GM06990 (cell line): ENCODE measurements at regions not wholly inside any gene's neighbourhood (a gene's known extent, or its start where the extent isn't known, plus 50 kb on each side); places are given as distances from the start of the nearest gene placed in this dataset.
"Not testable (repeated sequence)": the region's sequence is repeated elsewhere in the genome, so short reads cannot be mapped to it uniquely, and the experiment has no call there.

ENCODE experiments used
- DNase-seq: peaks from one replicate; pipeline ENCODE4 v3.0.0-alpha.2; 2011; ENCODE audit not compliant: insufficient read length; ENCODE audit errors: extremely low read depth
- H3K27me3 ChIP-seq: replicated peaks from 2 replicates; pipeline ENCODE4 v1.6.0; 2011; ENCODE audit warnings: low read length; ENCODE audit not compliant: control insufficient read depth, insufficient read depth
- H3K36me3 ChIP-seq: 2 replicates; pipeline ENCODE4 v1.5.1; 2011; ENCODE audit warnings: low read length; ENCODE audit not compliant: control insufficient read depth, insufficient read depth
- H3K4me3 ChIP-seq: replicated peaks from 2 replicates; pipeline ENCODE4 v1.5.1; 2011; ENCODE audit warnings: low read depth, mild to moderate bottlenecking, control low read depth, low read length
- TF ChIP-seq, protein P1 (sequence below): IDR thresholded peaks from 2 replicates; pipeline ENCODE4 v1.5.1; 2011; ENCODE audit warnings: low read length, control low read depth, mild to moderate bottlenecking, inconsistent platforms; ENCODE audit not compliant: insufficient read depth, poor library complexity, severe bottlenecking

DNA sequence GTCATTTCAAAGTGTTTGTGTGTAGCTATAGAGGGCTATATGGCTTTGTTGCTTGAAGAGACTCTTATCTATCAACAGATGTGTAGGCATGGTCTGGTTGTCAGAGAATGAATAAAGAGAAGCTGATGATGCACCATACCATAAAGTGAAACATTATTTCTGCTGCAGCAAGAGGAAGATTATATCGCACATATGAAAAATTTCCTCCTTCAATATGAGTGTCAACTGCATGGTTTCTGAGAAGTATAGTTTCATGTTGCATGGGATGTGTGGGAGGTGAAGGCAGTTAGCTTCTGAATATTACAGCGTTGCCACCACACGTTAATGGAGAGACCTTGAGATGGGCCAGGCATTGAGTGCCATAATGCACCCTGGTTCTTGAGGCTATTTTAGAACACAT, 217.9 kb downstream of the SATB1 start:
- TF ChIP-seq, protein P1, sequence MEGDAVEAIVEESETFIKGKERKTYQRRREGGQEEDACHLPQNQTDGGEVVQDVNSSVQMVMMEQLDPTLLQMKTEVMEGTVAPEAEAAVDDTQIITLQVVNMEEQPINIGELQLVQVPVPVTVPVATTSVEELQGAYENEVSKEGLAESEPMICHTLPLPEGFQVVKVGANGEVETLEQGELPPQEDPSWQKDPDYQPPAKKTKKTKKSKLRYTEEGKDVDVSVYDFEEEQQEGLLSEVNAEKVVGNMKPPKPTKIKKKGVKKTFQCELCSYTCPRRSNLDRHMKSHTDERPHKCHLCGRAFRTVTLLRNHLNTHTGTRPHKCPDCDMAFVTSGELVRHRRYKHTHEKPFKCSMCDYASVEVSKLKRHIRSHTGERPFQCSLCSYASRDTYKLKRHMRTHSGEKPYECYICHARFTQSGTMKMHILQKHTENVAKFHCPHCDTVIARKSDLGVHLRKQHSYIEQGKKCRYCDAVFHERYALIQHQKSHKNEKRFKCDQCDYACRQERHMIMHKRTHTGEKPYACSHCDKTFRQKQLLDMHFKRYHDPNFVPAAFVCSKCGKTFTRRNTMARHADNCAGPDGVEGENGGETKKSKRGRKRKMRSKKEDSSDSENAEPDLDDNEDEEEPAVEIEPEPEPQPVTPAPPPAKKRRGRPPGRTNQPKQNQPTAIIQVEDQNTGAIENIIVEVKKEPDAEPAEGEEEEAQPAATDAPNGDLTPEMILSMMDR: no peak
- Histone ChIP-seq H3K27me3 (no peaks in the 10 kb centered on the region; the same call in 1 of the 2 replicates), H3K4me3 (no peak overlapping the region), H3K36me3 (no peaks in the 10 kb centered on the region)
- DNase-seq: no peak

DNA sequence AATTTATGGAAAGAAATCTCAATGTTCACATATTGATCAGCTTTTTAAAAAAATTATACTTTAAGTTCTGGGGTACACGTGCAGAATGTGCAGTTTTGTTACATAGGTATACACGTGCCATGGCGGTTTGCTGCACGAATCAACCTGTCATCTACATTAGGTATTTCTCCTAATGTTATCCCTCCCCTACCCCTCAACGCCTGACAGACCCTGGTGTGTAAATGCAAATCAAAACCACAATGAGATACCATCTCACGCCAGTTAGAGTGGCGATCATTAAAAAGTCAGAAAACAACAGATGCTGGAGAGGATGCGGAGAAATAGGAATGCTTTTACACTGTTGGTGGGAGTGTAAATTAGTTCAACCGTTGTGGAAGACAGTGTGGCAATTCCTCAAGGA, 219.4 kb downstream of the SATB1 start:
- not testable (repeated sequence) for DNase-seq, H3K27me3 ChIP-seq, H3K36me3 ChIP-seq, H3K4me3 ChIP-seq

DNA sequence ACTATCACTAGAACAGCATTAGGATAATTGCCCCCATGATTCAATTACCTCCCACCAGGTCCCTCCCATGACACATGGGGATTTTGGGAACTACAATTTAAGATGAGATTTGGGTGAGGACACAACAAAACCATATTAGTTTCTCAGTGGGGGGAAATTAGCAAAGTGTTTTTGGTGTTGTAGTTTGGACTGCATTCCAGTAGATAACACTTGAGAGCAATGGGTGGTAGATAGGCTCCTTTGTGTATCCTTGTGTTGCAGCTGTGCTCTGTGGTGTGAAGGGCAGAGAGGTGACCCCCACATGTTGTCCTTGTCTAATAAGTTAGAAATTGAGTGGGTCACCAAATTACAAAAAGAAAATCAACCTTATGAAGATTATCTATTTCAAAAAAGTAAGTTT, 223.8 kb downstream of the SATB1 start:
- H3K4me3 ChIP-seq: no peak overlapping the region
- H3K27me3 ChIP-seq: no peaks in the 10 kb centered on the region
- DNase-seq: no peak
- H3K36me3 ChIP-seq: no peaks in the 10 kb centered on the region
- TF ChIP-seq, protein P1: no peak

DNA sequence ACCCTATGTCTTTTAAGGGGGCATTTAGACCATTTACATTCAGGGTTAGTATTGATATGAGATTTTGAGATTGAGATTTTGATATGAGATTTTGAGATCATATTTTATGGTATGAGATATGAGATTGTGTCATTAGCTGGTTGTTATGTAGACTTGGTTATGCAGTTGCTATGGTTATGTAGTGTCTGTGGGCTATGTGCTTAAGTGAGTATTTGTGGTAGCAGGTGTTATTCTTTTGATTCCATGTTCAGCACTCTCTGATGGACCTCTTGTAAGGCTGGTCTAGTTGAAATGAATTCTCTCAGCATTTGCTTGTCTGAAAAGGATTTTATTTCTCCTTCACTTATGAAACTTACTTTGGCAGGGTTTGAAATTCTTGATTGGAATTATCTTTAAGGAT, 225.4 kb downstream of the SATB1 start:
- no peak for DNase-seq
- Histone ChIP-seq H3K36me3 (no peaks in the 10 kb centered on the region), H3K27me3 (no peaks in the 10 kb centered on the region), H3K4me3 (no peak overlapping the region)
- TF ChIP-seq, protein P1: no peak

DNA sequence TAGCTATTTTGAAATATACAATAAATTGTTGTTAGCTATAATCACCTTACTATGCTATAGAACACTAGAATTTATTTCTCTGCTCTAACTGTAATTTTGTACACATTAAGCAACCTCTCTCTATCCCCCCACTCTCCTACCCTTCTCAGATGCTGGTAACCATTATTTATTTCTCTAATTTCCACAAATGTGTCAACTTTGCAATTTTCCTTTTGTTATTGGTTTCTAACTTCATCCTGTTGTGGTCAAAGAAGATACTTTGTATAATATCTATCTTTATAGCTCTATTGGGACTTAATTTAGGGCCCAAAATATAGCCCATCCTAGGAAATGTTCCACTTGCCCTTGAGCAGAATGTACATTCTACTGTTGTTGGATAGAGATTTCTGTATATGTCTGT, 229.3 kb downstream of the SATB1 start:
- Histone ChIP-seq H3K4me3 (no peak overlapping the region), H3K27me3 (no peaks in the 10 kb centered on the region), H3K36me3 (no peaks in the 10 kb centered on the region)
- TF ChIP-seq, protein P1: no peak
- no peak for DNase-seq

DNA sequence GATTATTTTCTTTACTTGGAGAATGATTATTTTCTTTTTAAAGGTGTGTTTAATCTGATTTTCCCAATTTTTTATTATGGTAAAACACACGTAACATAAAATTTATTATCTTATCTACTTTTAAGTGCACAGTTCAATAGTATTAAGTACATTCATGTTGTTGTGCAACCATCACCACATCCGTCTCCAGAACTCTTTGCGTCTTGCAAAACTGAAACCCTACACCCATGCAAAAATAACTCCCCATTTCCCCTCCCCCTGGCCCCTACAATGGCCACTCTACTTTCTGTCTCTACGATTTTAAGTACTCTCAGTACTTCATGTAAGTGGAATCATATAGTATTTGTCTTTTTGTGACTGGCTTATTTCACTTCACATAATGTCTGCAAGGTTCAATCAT, 230.7 kb downstream of the SATB1 start:
- H3K36me3 ChIP-seq: no peaks in the 10 kb centered on the region
- TF ChIP-seq, protein P1: no peak
- no peak overlapping the region for H3K4me3 ChIP-seq
- H3K27me3 ChIP-seq: no peaks in the 10 kb centered on the region
- DNase-seq: no peak
